ENCODE measurements at regions not wholly inside any gene's neighbourhood (a gene's known extent, or its start where the extent isn't known, plus 50 kb on each side); places are given as distances from the start of the nearest gene placed in this dataset.
A peak's percentile ranks its signal among the peaks of the same experiment; 100 is the strongest.
"Not testable (repeated sequence)": the region's sequence is repeated elsewhere in the genome, so short reads cannot be mapped to it uniquely, and the experiment has no call there.

GRCh38 chrX:3824008-3824407, 110.6 kb upstream of the PRKX start:
- H3K27ac Mint-ChIP-seq; H3K27me3 Mint-ChIP-seq; ATAC-seq (replicated peaks); H3K4me1 Mint-ChIP-seq; H3K4me3 Mint-ChIP-seq; H3K9me3 Mint-ChIP-seq: not testable (repeated sequence)
- H3K36me3 Mint-ChIP-seq (ENCODE audit: low read depth), result peaks cover 34% of the 10 kb centered on the region

- Mint-ChIP-seq H3K36me3 (ENCODE audit: low read depth) (peaks cover 53% of the 10 kb centered on the region), H3K9me3 (no peaks in the 10 kb centered on the region), H3K27me3 (no peaks in the 10 kb centered on the region), H3K27ac (no peak overlapping the region), H3K4me3 (no peak overlapping the region), H3K4me1 (peaks cover 8% of the 10 kb centered on the region)
- ATAC-seq (replicated peaks), result no peak
These were observed 106.7 kb upstream of the PRKX start for GRCh38 chrX:3820167-3820566.

DNA sequence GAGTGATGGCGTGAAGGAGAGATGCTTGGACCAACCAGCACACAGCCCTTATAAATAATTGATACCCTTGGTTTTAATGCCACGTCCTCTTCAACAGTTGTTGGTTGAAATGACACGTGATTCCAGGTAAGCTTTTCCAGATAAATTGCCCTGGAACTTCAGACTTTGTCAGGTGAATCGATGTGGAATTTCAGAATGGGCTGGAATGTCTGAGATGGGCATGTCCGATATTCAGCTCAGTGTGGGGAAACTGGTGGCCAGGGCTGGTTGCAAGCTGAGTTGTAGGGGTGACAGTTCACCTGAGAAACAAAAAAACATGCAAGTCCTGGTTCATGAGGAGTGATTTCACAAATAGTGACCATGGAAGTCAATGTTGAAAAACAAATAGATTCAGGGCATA, 104.0 kb upstream of the PRKX start:
- not testable (repeated sequence) for H3K4me3 Mint-ChIP-seq, H3K9me3 Mint-ChIP-seq

GRCh38 chrX:3815896-3816664, 102.6 kb upstream of the PRKX start:
- H3K27ac Mint-ChIP-seq, result no peak overlapping the region
- peak overlapping the region; percentile 63 for H3K4me3 Mint-ChIP-seq

More for the DNA sequence above, 104.0 kb upstream of the PRKX start:
- not testable (repeated sequence) for ATAC-seq (replicated peaks); H3K4me1 Mint-ChIP-seq; H3K27ac Mint-ChIP-seq; H3K27me3 Mint-ChIP-seq
- H3K36me3 Mint-ChIP-seq (ENCODE audit: low read depth), result peaks cover 53% of the 10 kb centered on the region

DNA sequence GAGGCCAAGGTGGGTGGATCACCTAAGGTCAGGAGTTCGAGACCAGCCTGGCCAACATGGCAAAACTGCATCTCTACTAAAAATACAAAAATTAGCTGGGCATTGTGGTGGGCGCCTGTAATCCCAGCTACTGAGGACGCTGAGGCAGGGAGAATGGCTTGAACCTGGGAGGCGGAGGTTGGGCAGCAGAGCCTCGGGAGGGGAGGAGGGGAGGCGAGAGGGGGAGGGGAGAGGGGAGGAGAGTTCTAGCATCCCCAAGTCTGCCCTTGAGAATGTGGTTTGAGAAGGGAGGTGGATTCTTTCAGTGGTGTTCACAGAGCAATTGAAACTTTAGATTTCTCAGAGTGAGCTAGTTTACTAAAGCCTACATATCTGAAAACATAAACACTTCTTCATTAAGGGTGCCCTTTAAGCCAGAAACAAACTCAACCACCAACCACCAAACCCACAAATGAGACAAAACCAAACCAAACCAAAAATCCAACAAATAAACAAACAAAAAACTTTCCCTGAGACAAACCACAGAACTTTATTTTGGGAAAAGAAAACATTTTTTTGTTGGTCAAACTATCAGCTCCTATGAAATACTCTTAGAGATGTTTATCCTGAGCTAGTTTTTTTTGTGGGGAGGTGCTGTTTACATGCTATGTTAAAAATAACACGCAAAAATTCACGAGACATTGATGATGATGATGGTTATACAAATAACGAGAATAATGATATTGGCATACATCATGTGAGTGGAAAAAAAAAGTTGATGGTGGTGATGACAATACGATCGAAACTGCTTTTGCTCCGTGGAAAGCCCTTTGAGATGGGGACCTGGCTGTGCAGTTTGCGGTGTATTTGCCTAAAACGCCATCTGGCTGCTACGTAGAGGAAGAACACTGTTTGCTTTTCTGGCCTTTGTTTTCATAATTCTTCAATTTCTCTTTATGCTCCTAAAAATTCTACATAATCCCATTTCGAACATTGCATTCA, 98.2 kb upstream of the PRKX start:
- Mint-ChIP-seq H3K36me3 (ENCODE audit: low read depth) (peaks cover 10% of the 10 kb centered on the region), H3K4me3 (peak overlapping the region; percentile 41), H3K27me3 (peaks cover 10% of the 10 kb centered on the region), H3K9me3 (no peaks in the 10 kb centered on the region), H3K27ac (no peak overlapping the region), H3K4me1 (peaks cover 4% of the 10 kb centered on the region)
- no peak for ATAC-seq (replicated peaks)

More at GRCh38 chrX:3815896-3816664, 102.6 kb upstream of the PRKX start:
- no peaks in the 10 kb centered on the region for H3K27me3 Mint-ChIP-seq
- no peaks in the 10 kb centered on the region for H3K9me3 Mint-ChIP-seq
- H3K36me3 Mint-ChIP-seq (ENCODE audit: low read depth), result peaks cover 39% of the 10 kb centered on the region
- ATAC-seq (replicated peaks), result no peak
- peaks cover 4% of the 10 kb centered on the region for H3K4me1 Mint-ChIP-seq

GRCh38 chrX:3807906-3808305, 94.5 kb upstream of the PRKX start:
- Mint-ChIP-seq H3K36me3 (ENCODE audit: low read depth) (no peaks in the 10 kb centered on the region), H3K4me3 (no peak overlapping the region)

GRCh38 chrX:3806630-3807029, 93.2 kb upstream of the PRKX start:
- peaks cover 2% of the 10 kb centered on the region for H3K4me1 Mint-ChIP-seq
- no peak for ATAC-seq (replicated peaks)
- no peaks in the 10 kb centered on the region for H3K36me3 Mint-ChIP-seq (ENCODE audit: low read depth)
- no peaks in the 10 kb centered on the region for H3K9me3 Mint-ChIP-seq
- no peak overlapping the region for H3K27ac Mint-ChIP-seq
- H3K27me3 Mint-ChIP-seq, result peaks cover 10% of the 10 kb centered on the region
- no peak overlapping the region for H3K4me3 Mint-ChIP-seq

More at GRCh38 chrX:3807906-3808305, 94.5 kb upstream of the PRKX start:
- peaks cover 4% of the 10 kb centered on the region for H3K4me1 Mint-ChIP-seq
- H3K27me3 Mint-ChIP-seq, result peaks cover 10% of the 10 kb centered on the region
- ATAC-seq (replicated peaks), result no peak
- no peaks in the 10 kb centered on the region for H3K9me3 Mint-ChIP-seq
- H3K27ac Mint-ChIP-seq, result no peak overlapping the region

- H3K9me3 Mint-ChIP-seq, result no peaks in the 10 kb centered on the region
- peaks cover 8% of the 10 kb centered on the region for H3K27me3 Mint-ChIP-seq
- H3K4me3 Mint-ChIP-seq, result no peak overlapping the region
- no peak overlapping the region for H3K27ac Mint-ChIP-seq
- no peaks in the 10 kb centered on the region for H3K36me3 Mint-ChIP-seq (ENCODE audit: low read depth)
- no peak for ATAC-seq (replicated peaks)
- H3K4me1 Mint-ChIP-seq, result no peaks in the 10 kb centered on the region
These were observed 90.3 kb upstream of the PRKX start for GRCh38 chrX:3803713-3804112.

- no peaks in the 10 kb centered on the region for H3K4me1 Mint-ChIP-seq
- H3K36me3 Mint-ChIP-seq (ENCODE audit: low read depth), result no peaks in the 10 kb centered on the region
- H3K9me3 Mint-ChIP-seq, result no peaks in the 10 kb centered on the region
- H3K4me3 Mint-ChIP-seq, result no peak overlapping the region
- ATAC-seq (replicated peaks), result no peak
- peaks cover 4% of the 10 kb centered on the region for H3K27me3 Mint-ChIP-seq
- no peak overlapping the region for H3K27ac Mint-ChIP-seq
These were observed 89.9 kb upstream of the PRKX start for GRCh38 chrX:3803305-3803704.

DNA sequence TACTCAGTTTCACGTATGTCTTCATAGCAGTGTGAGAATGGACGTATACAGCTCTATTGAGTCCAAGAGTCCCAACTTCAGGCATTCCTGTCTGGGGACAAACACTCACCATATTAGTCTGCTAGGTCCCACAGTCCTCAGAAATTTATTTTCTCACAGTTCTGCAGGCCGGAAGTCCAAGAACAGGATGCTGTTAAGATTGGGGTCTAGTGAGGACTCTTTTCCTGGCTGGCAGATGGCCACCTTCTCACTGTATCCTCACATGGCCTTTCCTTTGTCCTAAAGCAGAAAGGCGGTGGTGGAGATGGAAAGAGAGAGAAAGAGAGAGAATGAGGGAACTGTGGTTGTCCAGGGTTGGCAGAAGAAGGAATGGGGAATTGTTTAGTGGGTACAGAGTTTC, 82.0 kb upstream of the PRKX start:
- not testable (repeated sequence) for H3K4me1 Mint-ChIP-seq; H3K36me3 Mint-ChIP-seq (ENCODE audit: low read depth); H3K4me3 Mint-ChIP-seq; ATAC-seq (replicated peaks); H3K27me3 Mint-ChIP-seq; H3K27ac Mint-ChIP-seq; H3K9me3 Mint-ChIP-seq

DNA sequence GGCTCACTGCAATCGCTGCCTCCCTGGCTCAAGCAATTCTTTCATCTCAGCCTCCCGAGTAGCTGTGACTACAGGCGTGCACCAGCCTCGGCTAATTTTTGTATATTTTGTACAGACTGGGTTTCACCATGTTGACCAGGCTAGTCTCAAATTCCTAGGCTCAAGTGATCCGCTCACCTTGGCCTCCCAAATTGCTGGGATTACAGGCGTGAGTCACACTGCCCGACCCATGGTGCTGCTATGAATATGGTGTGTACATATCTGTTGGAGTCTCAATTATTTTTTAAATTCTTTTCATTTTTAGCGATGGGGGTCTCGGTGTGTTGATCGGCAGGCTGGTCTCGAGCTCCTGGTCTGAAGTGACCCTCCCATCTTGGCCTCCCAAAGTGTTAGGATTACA, 78.0 kb upstream of the PRKX start:
- Mint-ChIP-seq H3K9me3 (no peaks in the 10 kb centered on the region), H3K4me1 (no peaks in the 10 kb centered on the region), H3K36me3 (ENCODE audit: low read depth) (no peaks in the 10 kb centered on the region), H3K27ac (no peak overlapping the region), H3K27me3 (no peaks in the 10 kb centered on the region), H3K4me3 (no peak overlapping the region)
- no peak for ATAC-seq (replicated peaks)

DNA sequence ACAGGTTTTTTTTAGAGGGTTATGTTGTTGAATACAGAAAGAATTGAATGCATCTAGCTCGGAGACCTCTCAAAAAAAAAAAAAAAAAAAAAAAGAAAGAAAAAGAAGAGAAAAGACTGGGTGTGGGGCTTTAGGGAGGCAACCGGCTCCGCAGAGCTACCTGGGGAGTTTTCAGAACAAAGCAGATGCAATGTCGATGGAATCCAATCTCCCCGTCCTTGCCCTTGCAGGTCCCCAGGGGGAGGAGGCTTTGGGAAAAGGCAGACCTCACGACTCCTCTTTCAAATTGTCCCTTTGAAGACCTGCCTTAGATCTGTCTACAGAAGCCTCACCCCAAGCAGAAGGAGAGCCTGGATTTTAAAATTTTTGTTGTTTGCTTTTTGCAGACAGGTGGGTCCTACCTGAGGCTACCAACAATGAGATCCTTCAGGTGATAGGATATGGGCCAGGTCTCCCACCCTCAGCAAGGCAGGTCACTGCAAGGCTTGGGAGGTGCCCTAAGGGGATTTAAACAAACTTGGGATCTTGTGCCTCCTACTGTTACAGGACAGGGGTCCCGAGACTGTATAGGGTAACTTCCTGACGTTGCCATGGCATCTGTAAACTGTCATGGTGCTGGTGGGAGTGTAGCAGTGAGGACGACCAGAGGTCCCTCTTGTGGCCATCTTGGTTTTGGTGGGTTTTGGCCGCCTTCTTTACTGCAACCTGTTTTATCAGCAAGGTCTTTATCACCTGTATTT, 75.2 kb upstream of the PRKX start:
- Mint-ChIP-seq H3K4me3 (no peak overlapping the region), H3K36me3 (ENCODE audit: low read depth) (no peaks in the 10 kb centered on the region), H3K27me3 (no peaks in the 10 kb centered on the region), H3K9me3 (no peaks in the 10 kb centered on the region), H3K4me1 (no peaks in the 10 kb centered on the region), H3K27ac (no peak overlapping the region)
- no peak for ATAC-seq (replicated peaks)

DNA sequence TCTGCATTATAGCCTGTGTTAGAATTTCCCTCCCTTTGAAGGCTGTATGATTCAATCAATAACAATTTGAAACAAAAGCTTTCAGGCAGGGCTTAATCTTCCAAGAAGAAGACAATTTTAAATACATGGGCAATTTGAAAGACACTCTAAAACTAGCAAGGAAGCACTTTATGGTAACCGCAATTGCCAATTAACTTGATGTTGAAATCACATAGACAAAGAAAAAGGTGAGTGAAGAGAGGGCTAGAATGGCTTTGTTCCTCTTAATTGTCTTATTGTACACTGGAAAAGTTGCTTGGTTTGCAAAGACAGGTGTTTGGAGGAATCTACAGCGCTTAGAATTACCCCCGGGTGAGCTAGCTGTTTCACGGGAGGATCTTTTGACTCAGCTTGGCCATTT, 74.4 kb upstream of the PRKX start:
- no peak for ATAC-seq (replicated peaks)
- H3K27me3 Mint-ChIP-seq, result no peaks in the 10 kb centered on the region
- H3K9me3 Mint-ChIP-seq, result no peaks in the 10 kb centered on the region
- H3K27ac Mint-ChIP-seq, result no peak overlapping the region
- no peak overlapping the region for H3K4me3 Mint-ChIP-seq
- no peaks in the 10 kb centered on the region for H3K4me1 Mint-ChIP-seq
- H3K36me3 Mint-ChIP-seq (ENCODE audit: low read depth), result no peaks in the 10 kb centered on the region

GRCh38 chrX:3785822-3786221, 72.4 kb upstream of the PRKX start:
- not testable (repeated sequence) for H3K27ac Mint-ChIP-seq; ATAC-seq (replicated peaks); H3K36me3 Mint-ChIP-seq (ENCODE audit: low read depth); H3K4me1 Mint-ChIP-seq; H3K27me3 Mint-ChIP-seq; H3K9me3 Mint-ChIP-seq; H3K4me3 Mint-ChIP-seq

Data from activated T-helper 17 cell treated with anti-CD3 and anti-CD28 coated beads, Interleukin-2, amount 50 U/mL, for 72 hours (primary cell).